Central memory CD4-positive, alpha-beta T cell (primary cell): ENCODE measurements at regions not wholly inside any gene's neighbourhood (a gene's known extent, or its start where the extent isn't known, plus 50 kb on each side); places are given as distances from the start of the nearest gene placed in this dataset.

Experiments
- DNase-seq: peaks from one replicate; pipeline ENCODE4 v3.0.0; 2022

GRCh38 chr2:201969241-201969937 lies 64.3 kb upstream of the FZD7 start:
- no peak for DNase-seq

- no peak for DNase-seq
Measured at GRCh38 chr2:201969938-201970785, 63.5 kb upstream of the FZD7 start.

DNA sequence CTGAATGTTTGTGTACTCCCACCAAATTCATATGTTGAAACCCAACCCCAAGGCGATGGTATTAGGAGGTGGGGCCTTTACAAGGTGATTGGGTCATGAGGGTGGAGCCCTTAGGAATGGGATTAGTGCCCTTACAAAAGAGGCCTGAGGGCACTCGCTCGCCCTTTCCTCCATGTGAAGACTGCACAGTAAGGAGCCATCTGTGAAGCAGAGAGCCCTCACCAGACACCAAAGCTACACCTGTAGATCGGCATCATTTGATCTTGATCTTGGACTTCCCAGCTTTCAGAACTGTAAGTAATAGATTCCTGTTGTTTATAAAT lies 62.9 kb upstream of the FZD7 start:
- no peak for DNase-seq

GRCh38 chr2:201971531-201972228 lies 62.0 kb upstream of the FZD7 start:
- DNase-seq = no peak

DNA sequence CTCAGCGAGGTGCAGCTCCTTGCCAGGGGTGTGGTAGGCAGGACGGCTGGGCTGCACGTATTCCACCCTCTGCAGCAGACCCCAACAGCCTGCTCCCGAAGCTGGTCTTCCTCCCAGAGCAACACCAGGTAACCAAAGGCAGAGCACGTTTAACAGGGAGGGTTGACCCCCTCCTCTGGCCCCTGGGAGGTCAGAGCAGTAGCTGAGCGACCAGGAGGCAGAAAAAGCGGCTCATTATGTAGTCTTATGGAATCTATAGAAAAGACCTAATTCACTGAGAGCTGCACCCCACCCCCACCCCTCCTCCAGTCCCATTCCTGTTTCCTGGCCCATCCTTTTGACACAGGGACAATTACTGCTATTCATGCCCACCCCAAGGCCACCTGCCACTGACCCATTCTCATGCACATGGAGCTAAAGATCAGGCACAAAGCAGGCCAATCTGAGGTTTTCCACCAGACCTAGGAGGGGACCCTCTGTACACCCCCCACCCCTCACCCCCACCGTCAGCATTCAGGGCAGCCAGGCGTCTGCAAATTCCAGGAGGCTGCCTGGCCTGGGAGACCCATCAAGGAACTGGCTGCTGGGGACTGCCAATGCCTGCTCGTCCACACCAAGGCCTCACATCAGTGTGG lies 60.9 kb upstream of the FZD7 start:
- no peak for DNase-seq

DNA sequence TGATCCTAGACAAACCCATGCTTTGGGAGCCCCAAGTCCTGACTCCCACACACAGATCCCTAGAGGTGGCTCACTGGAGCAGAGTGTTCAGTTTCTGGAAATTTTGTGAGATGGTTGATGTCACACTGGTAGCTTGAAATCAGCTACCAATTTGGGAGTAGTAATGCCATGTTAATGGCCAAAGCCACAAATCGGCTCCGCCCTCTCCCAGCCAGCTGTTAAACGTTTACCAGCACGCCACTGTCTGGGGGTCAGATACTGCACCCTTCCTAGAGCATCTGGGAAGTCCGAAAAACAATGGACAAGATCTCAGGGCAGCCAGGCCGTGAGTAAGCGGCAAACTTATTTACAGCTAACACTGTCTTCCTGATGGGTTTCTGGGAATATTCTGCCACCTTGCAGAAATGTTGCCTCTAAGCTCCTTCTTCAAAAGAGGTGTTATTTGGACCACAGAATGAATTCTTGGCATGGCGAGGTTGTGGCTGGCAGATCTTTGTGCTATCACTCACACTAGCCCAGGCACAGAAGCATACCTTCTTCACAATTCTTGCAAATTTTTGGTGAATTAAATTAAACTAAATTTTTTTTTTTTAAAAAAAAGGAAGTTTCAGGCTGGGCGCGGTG lies 60.2 kb upstream of the FZD7 start:
- DNase-seq = no peak

- DNase-seq = no peak
Measured at GRCh38 chr2:201974171-201975100, 59.2 kb upstream of the FZD7 start.

DNA sequence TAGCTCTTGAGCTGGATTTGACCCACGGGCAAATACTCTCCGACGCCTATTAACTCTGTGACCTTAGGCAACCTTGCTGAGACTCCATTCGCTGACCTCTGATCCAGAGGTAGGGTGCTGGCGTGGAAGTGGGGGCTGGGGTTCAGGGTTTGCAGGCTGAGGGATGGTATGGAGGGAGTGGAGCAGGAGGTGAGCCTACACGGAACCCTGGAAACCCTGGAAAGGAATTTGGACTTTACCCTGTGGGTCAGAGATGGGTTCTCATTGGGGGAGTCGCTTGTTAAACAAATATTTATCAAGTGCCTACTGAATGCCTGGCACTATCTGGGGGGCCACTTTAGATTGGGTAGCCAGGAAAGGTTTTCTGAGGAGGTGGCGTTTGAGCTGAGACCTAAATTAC lies 58.2 kb upstream of the FZD7 start:
- DNase-seq = no peak

DNA sequence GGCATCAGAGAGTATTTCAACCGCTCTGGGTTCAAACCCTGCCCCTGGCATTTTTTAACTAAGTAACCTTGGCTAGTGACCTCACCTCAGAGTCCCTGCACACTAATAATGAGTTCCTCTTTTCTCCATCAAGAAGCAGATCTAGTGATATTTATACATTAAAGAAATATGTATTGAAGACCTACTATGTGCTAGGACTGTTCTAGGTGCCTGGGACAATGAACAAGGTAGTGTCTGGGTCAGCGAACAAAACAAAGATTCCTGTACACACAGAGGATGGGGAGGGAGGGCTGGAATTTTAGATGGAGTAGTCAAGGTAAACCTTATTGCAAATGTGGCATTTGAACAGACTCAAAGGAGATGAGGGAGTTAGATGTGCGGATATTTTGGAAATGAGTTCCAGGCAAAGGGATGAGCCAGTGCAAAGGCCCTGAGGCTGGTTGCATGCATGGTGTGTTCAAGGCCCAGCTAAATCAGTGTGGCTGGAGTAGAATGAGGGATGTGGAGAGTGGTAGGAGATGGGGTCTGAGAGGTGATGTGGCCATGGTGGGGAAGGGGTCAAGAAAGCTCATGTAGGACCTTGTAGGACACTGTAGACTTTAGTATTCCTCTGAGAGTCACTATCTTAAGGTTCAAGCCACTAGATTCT lies 57.6 kb upstream of the FZD7 start:
- no peak for DNase-seq

DNA sequence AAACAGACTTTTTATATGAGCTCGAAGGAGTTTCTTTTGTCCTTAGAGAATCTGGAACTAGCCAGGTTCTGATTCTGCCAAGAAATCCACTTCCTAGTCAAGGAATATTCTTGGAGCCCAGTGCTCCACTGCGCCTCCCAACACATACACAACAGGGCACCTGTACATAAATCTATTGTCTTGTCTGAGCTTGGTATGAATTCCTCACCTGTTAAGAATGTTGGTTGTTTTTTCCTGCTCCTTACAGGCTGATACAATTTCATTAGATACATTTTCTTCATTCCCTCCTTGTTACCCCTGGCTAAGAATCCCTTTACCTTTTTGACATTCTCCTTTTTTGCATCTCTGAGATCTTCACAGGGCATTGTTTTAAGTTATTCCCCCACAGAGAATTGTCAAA lies 56.0 kb upstream of the FZD7 start:
- DNase-seq = no peak

GRCh38 chr2:201978333-201978732 lies 55.3 kb upstream of the FZD7 start:
- no peak for DNase-seq

DNA sequence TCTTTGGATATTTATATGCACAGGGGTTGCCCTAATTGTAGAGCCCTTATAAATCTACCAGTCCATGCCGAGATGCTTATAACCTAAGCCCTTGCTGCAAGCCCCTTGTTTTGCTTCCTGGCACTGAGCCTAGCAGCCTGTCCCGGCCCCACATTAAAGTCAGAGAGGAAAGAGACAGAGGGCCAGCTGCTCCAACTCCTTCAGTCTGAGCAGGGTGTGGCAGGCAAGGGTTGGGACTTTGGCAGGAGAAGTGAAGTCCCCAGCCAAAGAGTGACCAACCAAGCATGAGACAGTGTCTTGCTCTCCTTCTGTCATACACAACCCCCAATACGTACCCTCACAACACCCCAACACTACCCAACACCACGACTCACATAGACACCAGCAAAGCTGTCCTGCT lies 54.7 kb upstream of the FZD7 start:
- no peak for DNase-seq

DNA sequence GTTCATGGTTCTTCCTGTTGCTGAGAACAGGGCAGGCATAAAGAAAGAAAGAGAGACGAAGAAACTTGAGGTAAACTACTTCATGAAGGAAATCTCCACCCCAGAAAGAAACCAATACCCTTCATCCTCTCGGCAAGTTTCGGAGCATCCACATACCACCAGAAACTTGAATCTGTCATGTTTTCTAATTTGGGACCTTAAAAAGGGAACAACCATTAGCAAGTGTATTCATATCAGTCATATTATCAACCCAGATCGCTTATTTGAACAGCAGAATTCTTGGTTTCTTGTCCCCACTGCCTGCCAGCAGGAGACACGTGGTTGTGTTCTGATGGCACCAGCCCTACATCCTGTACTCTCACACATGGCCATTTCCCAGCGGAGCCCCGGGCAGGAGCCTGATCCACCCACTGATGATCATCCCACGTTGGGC lies 53.2 kb upstream of the FZD7 start:
- no peak for DNase-seq

DNA sequence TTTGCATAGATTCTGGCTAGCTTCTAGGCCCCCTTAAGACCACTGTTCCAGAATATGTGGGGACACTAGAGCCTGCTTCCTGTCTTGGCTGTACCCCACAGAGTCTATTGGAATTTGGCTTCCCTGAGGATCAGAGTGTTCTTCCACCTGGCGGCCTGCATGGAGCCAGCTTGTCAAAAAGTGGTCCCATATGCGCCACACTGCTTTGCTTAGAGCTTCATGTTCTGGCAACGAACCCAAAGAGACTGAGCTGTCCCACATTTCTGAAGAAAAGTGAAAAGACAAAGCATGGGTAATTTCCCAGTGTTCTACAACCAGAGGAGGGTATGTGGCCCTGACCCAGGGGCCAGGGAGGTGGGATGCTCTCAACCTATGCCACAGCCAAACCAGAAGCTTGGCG lies 52.7 kb upstream of the FZD7 start:
- no peak for DNase-seq

DNA sequence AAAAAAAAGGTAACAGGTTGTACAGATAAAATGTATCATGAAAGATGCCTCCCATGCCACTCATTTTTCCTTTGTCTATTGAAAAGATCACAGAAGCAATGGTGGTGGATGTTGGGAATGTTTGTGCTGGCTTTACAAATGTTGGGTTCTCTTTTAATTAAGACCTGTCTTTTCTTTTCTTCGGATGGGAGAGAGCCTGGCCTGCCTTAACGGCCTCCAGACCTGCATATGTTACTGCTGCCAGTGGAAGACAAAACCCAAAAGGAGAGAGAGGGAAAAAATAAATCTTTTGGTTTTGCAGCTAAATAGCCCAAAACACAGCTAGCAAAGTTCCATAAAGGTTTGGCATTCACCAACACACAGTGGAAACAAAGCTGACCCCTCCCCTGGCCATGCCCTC lies 50.5 kb upstream of the FZD7 start:
- no peak for DNase-seq

DNA sequence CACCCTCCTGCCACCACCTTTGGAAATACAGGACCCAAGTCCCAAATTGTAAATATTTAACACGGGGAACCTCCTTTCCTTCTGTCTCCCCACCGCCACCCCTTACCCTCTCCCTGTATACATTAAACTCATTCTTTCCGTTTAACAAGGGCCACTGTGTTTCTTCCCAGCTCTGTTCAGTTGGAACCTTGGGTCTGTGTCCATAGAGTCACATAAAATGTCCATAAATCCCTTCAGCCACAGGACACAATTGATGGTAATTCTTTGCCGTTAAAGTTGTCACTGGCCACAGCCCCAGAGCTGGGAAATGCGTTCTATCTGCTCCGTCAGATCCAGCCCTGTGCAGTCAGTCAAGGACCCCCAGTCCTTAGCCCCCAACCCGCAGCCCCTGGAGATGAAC lies 49.9 kb upstream of the FZD7 start:
- DNase-seq = no peak
